ENCODE measurements at regions not wholly inside any gene's neighbourhood (a gene's known extent, or its start where the extent isn't known, plus 50 kb on each side); places are given as distances from the start of the nearest gene placed in this dataset.
"Not testable (repeated sequence)": the region's sequence is repeated elsewhere in the genome, so short reads cannot be mapped to it uniquely, and the experiment has no call there.

- no peak for TF ChIP-seq CTCF (IDR thresholded peaks at IDR 0.05; ENCODE audit: control insufficient read depth, extremely low read depth, insufficient read depth)
- H3K4me3 ChIP-seq (ENCODE audit: low read depth, low read length), result no peak overlapping the region
Observed at GRCh38 chr4:72888331-72888730, 181.2 kb downstream of the COX18 start.

GRCh38 chr4:72887152-72887551, 182.4 kb downstream of the COX18 start:
- TF ChIP-seq CTCF (IDR thresholded peaks at IDR 0.05; ENCODE audit: control insufficient read depth, extremely low read depth, insufficient read depth), result no peak
- H3K4me3 ChIP-seq (ENCODE audit: low read depth, low read length), result no peak overlapping the region
- DNase-seq (ENCODE audit: low read depth), result no peak

More at GRCh38 chr4:72888331-72888730, 181.2 kb downstream of the COX18 start:
- DNase-seq (ENCODE audit: low read depth), result no peak

GRCh38 chr4:72886602-72887001, 182.9 kb downstream of the COX18 start:
- no peak for DNase-seq (ENCODE audit: low read depth)
- no peak overlapping the region for H3K4me3 ChIP-seq (ENCODE audit: low read depth, low read length)
- peak; percentile 48 for TF ChIP-seq CTCF (IDR thresholded peaks at IDR 0.05; ENCODE audit: control insufficient read depth, extremely low read depth, insufficient read depth)

- DNase-seq (ENCODE audit: low read depth); H3K4me3 ChIP-seq (ENCODE audit: low read depth, low read length): not testable (repeated sequence)
Observed at GRCh38 chr4:72884225-72884624, 185.3 kb downstream of the COX18 start.

- no peak for DNase-seq (ENCODE audit: low read depth)
- H3K4me3 ChIP-seq (ENCODE audit: low read depth, low read length), result no peak overlapping the region
- TF ChIP-seq CTCF (IDR thresholded peaks at IDR 0.05; ENCODE audit: control insufficient read depth, extremely low read depth, insufficient read depth), result no peak
Observed at GRCh38 chr4:72876946-72877345, 192.6 kb downstream of the COX18 start.

GRCh38 chr4:72875545-72875944, 194.0 kb downstream of the COX18 start:
- DNase-seq (ENCODE audit: low read depth), result no peak
- TF ChIP-seq CTCF (IDR thresholded peaks at IDR 0.05; ENCODE audit: control insufficient read depth, extremely low read depth, insufficient read depth), result no peak
- no peak overlapping the region for H3K4me3 ChIP-seq (ENCODE audit: low read depth, low read length)

DNA sequence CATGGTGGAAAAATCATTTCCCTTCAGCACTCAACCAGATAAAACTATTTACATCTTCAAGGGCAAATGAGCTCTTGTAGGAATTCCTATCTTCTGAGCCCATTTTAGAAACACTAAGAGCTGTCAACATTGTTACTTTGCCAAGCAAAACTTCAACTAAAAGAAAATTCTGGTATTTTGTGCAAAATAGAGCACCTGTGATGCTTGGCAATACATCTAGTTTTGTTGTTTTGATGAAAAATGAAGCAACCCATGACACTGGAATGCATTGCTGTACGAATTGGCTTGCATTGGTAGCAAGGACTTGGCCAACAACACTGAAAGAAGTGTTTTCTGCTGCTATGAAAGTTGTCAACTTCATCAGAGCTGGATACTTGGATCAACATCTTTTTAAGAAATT, 194.4 kb downstream of the COX18 start:
- H3K4me3 ChIP-seq (ENCODE audit: low read depth, low read length), result no peak overlapping the region
- no peak for TF ChIP-seq CTCF (IDR thresholded peaks at IDR 0.05; ENCODE audit: control insufficient read depth, extremely low read depth, insufficient read depth)
- DNase-seq (ENCODE audit: low read depth), result no peak

All from LNCaP clone FGC (cell line).